HCT116 (cell line): ENCODE measurements at regions not wholly inside any gene's neighbourhood (a gene's known extent, or its start where the extent isn't known, plus 50 kb on each side); places are given as distances from the start of the nearest gene placed in this dataset.

ENCODE experiments used
- ATAC-seq: fragments of 200-7000 bp; cut with Tn5 transposase; 2 replicates; pipeline ENCODE4 v1.9.1; 2020; ENCODE audit warnings: mild to moderate bottlenecking, moderate library complexity
- BruUV-seq: library from RNA; stranded (reverse); fragments of 400-500 nt; replicated peaks from 2 replicates; lab custom pipeline; 2021; lab: Mats Ljungman, UMichigan
- CTCF ChIA-PET: fragments of 300-600 bp; sonication (Branson Sonifier 250); formaldehyde crosslinking; loops from one replicate; lab custom pipeline; 2021; ENCODE audit warnings: antibody characterized with exemption; lab: Charles Lee
- POLR2A ChIA-PET: fragments of 300-600, 350-600 bp; sonication (Branson Sonifier 250); formaldehyde crosslinking; loops from one replicate; lab custom pipeline; 2021; ENCODE audit warnings: antibody characterized with exemption; lab: Charles Lee
- RAD21 ChIA-PET, 2 experiments: fragments of 300-600 bp; sonication (Branson Sonifier 250); formaldehyde crosslinking; loops; one replicate each; lab custom pipeline; 2023; ENCODE audit warnings: low total read pairs in 2 of 2; ENCODE audit not compliant: uncharacterized antibody in 2 of 2, unreplicated experiment in 2 of 2, low non-redundant PET in 1 of 2; lab: Charles Lee
- DNase-seq: peaks from one replicate; pipeline ENCODE4 v3.0.0-alpha.2; 2010; ENCODE audit warnings: low read depth, low spot score
- H2AFZ ChIP-seq: fragments of 200-600 bp; shearing (Covaris generic), sonication (generic); 2 replicates; pipeline ENCODE4 v1.6.1; 2017; ENCODE audit warnings: low read depth, mixed run types, mixed read lengths, antibody characterized with exemption, low read length; ENCODE audit not compliant: poor library complexity, severe bottlenecking
- H3K27ac ChIP-seq: 2 replicates; pipeline ENCODE4 v1.5.1; 2012; ENCODE audit warnings: low read depth, low read length
- H3K27me3 ChIP-seq: fragments of 200-600 bp; sonication (generic); 2 replicates; pipeline ENCODE4 v1.6.1; 2016; ENCODE audit warnings: mixed run types, low read length, mixed read lengths; ENCODE audit not compliant: insufficient read depth
- H3K36me3 ChIP-seq, 2 experiments: fragments of 200-500 bp in 1 of 2; fragments of 200-600 bp in 1 of 2; sonication (Bioruptor generic) in 1 of 2; sonication (generic) in 1 of 2; 2 replicates each; pipeline versions ENCODE4 v1.5.1 to v1.6.1; 2014 to 2016; ENCODE audit warnings: low read length in 2 of 2, inconsistent platforms in 1 of 2, mixed read lengths in 1 of 2, mixed run types in 1 of 2; ENCODE audit not compliant: insufficient read depth in 2 of 2, control insufficient read depth in 1 of 2
- H3K4me1 ChIP-seq, 2 experiments: fragments of 200-600 bp in 1 of 2; sonication (generic) in 1 of 2; 2 replicates each; pipeline versions ENCODE4 v1.5.1 to v1.6.1; 2012 to 2017; ENCODE audit warnings: low read length in 2 of 2, inconsistent platforms in 1 of 2, mild to moderate bottlenecking in 1 of 2, mixed read lengths in 1 of 2, mixed run types in 1 of 2, moderate library complexity in 1 of 2; ENCODE audit not compliant: insufficient read depth in 2 of 2, control insufficient read depth in 1 of 2
- H3K4me2 ChIP-seq: fragments of 200-600 bp; sonication (generic); 2 replicates; pipeline ENCODE4 v1.6.1; 2017; ENCODE audit warnings: mixed run types, low read length, mixed read lengths
- H3K4me3 ChIP-seq, 2 experiments: fragments of 200-600 bp in 1 of 2; sonication (generic) in 1 of 2; replicated peaks in 1 of 2; 2 replicates each; pipeline ENCODE4 v1.5.1; 2011 to 2016; ENCODE audit warnings: low read length in 2 of 2, control low read depth in 1 of 2, low read depth in 1 of 2, mild to moderate bottlenecking in 1 of 2, mixed read lengths in 1 of 2, mixed run types in 1 of 2
- H3K79me2 ChIP-seq: fragments of 200-600 bp; sonication (generic); 2 replicates; pipeline ENCODE4 v1.6.1; 2017; ENCODE audit warnings: mild to moderate bottlenecking, mixed run types, low read length, moderate library complexity, mixed read lengths; ENCODE audit not compliant: insufficient read depth
- H3K9ac ChIP-seq: fragments of 200-600 bp; sonication (generic); 2 replicates; pipeline ENCODE4 v1.6.1; 2016; ENCODE audit warnings: low read length, mixed read lengths
- H3K9me2 ChIP-seq: fragments of 200-600 bp; sonication (generic), shearing (Covaris generic); 2 replicates; pipeline ENCODE4 v1.6.1; 2017; ENCODE audit warnings: mixed run types, mild to moderate bottlenecking, moderate library complexity; ENCODE audit not compliant: insufficient read depth
- H3K9me3 ChIP-seq, 2 experiments: fragments of 200-500 bp in 1 of 2; fragments of 200-600 bp in 1 of 2; sonication (Bioruptor generic) in 1 of 2; sonication (generic) in 1 of 2; 2 replicates each; pipeline ENCODE4 v1.6.1; 2014 to 2017; ENCODE audit warnings: low read length in 2 of 2, mixed read lengths in 2 of 2, inconsistent platforms in 1 of 2, low read depth in 1 of 2, mild to moderate bottlenecking in 1 of 2, mixed run types in 1 of 2, moderate library complexity in 1 of 2; ENCODE audit not compliant: control insufficient read depth in 1 of 2, insufficient read depth in 1 of 2
- H4K20me1 ChIP-seq: fragments of 200-600 bp; sonication (generic), shearing (Covaris generic); 2 replicates; pipeline ENCODE4 v1.6.1; 2017; ENCODE audit warnings: mixed run types, mild to moderate bottlenecking, moderate library complexity; ENCODE audit not compliant: insufficient read depth
- CEBPB ChIP-seq: IDR thresholded peaks from 2 replicates; pipeline ENCODE4 v1.6.1; 2012; ENCODE audit warnings: low read depth
- ELF1 ChIP-seq: IDR thresholded peaks from 2 replicates; pipeline ENCODE4 v1.6.1; 2012; ENCODE audit warnings: low read depth, borderline replicate concordance
- EZH2 ChIP-seq: fragments of 200-600 bp; sonication (generic); IDR thresholded peaks from 2 replicates; pipeline ENCODE4 v1.6.1; 2017; ENCODE audit warnings: antibody characterized with exemption, mixed run types
- EZH2phosphoT487 ChIP-seq: fragments of 200-600 bp; IDR thresholded peaks from 2 replicates; pipeline ENCODE4 v1.6.1; 2018; ENCODE audit warnings: antibody characterized with exemption, borderline replicate concordance
- FOSL1 ChIP-seq: IDR thresholded peaks from 2 replicates; pipeline ENCODE4 v1.6.1; 2012; ENCODE audit warnings: low read depth
- JUND ChIP-seq: IDR thresholded peaks from 2 replicates; pipeline ENCODE4 v1.6.1; 2012
- POLR2A ChIP-seq: IDR thresholded peaks from 2 replicates; pipeline ENCODE4 v1.7.0; 2011; ENCODE audit warnings: borderline replicate concordance; ENCODE audit not compliant: insufficient read depth, insufficient read length; ENCODE audit errors: extremely low read depth
- RAD21 ChIP-seq: IDR thresholded peaks from 2 replicates; pipeline ENCODE4 v1.6.1; 2012; ENCODE audit warnings: low read depth, mild to moderate bottlenecking
- SIN3A ChIP-seq: IDR thresholded peaks from 2 replicates; pipeline ENCODE4 v1.6.1; 2012; ENCODE audit warnings: low read depth
- SP1 ChIP-seq: IDR thresholded peaks from 2 replicates; pipeline ENCODE4 v1.6.1; 2012; ENCODE audit warnings: low read depth
- SRF ChIP-seq: IDR thresholded peaks from 2 replicates; pipeline ENCODE4 v1.6.1; 2012; ENCODE audit warnings: low read depth
- TCF7L2 ChIP-seq: IDR thresholded peaks from 2 replicates; pipeline ENCODE4 v1.7.0; 2011; ENCODE audit warnings: borderline replicate concordance, inconsistent platforms; ENCODE audit not compliant: insufficient read depth, insufficient read length; ENCODE audit errors: extremely low read depth
- YY1 ChIP-seq: IDR thresholded peaks from 2 replicates; pipeline ENCODE4 v1.6.1; 2011; ENCODE audit warnings: low read length, low read depth, moderate library complexity, mild to moderate bottlenecking; ENCODE audit not compliant: insufficient replicate concordance; ENCODE audit errors: extremely low read depth
- ZFX ChIP-seq: fragments of 450-650 bp; IDR thresholded peaks from 2 replicates; pipeline ENCODE4 v1.6.1; 2017
- ZNF274 ChIP-seq: fragments of 200-500 bp; sonication (Bioruptor generic); IDR thresholded peaks from 2 replicates; pipeline ENCODE4 v1.6.1; 2014; ENCODE audit warnings: mild to moderate bottlenecking, low read depth, low read length, inconsistent platforms
- intact Hi-C: fragments of 100-400 bp; cut with micrococcal nuclease; formaldehyde crosslinking; loops from 2 replicates; pipeline ENCODE4 v1.10.0; 2022
- TF ChIP-seq, protein P1 (sequence below): IDR thresholded peaks from 2 replicates; pipeline ENCODE4 v1.6.1; 2011; ENCODE audit warnings: mild to moderate bottlenecking, low read length, moderate library complexity; ENCODE audit not compliant: insufficient replicate concordance; ENCODE audit errors: extremely low read depth
- TF ChIP-seq, protein P2 (sequence below): IDR thresholded peaks from 2 replicates; pipeline ENCODE4 v1.6.1; 2012
- TF ChIP-seq, protein P3 (sequence below), 3 experiments: fragments of 200-600 bp in 1 of 3; sonication (generic) in 1 of 3; IDR thresholded peaks in 2 of 3; conservative IDR thresholded peaks in 1 of 3; 2 replicates each; pipeline ENCODE4 v1.5.1; 2012 to 2017; ENCODE audit warnings: low read depth in 2 of 3, low read length in 2 of 3, antibody characterized with exemption in 1 of 3, borderline replicate concordance in 1 of 3, control low read depth in 1 of 3, mild to moderate bottlenecking in 1 of 3, mixed read lengths in 1 of 3, mixed run types in 1 of 3, moderate library complexity in 1 of 3; ENCODE audit not compliant: insufficient read depth in 1 of 3
- TF ChIP-seq, protein P4 (sequence below): IDR thresholded peaks from 2 replicates; pipeline ENCODE4 v1.6.1; 2012; ENCODE audit warnings: low read depth

DNA sequence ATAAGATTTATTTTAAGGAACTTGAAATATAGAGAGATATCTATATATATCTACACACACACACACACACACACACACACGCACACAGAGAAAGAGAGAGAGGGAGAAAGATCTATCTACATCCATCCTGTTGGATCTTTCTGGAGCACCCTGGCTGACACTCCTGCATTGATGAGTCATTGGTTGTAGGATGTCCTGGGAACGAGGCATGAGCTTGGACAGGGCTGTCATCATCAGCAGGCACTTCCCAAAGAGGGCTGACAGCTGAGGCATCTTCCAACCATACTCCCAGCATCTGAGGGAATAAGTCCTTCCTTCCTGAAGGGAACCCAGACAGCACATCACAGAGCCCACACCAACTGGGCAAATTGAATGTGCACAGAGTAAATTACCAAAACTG lies 99.1 kb upstream of the ERG start:
- Histone ChIP-seq H2AFZ (no peak overlapping the region), H3K4me1 (no peaks in the 10 kb centered on the region), H3K27ac (no peak overlapping the region), H3K9ac (no peak overlapping the region), H3K79me2 (no peaks in the 10 kb centered on the region), H3K27me3 (peaks cover 78% of the 10 kb centered on the region), H3K9me2 (no peaks in the 10 kb centered on the region), H3K36me3 (no peaks in the 10 kb centered on the region), H3K4me3 (no peak overlapping the region), H3K9me3 (no peaks in the 10 kb centered on the region), H3K4me2 (no peak overlapping the region), H4K20me1 (no peaks in the 10 kb centered on the region)
- TF ChIP-seq CEBPB: no peak
- TF ChIP-seq SRF: no peak
- no peak for TF ChIP-seq FOSL1
- TF ChIP-seq, protein P1, sequence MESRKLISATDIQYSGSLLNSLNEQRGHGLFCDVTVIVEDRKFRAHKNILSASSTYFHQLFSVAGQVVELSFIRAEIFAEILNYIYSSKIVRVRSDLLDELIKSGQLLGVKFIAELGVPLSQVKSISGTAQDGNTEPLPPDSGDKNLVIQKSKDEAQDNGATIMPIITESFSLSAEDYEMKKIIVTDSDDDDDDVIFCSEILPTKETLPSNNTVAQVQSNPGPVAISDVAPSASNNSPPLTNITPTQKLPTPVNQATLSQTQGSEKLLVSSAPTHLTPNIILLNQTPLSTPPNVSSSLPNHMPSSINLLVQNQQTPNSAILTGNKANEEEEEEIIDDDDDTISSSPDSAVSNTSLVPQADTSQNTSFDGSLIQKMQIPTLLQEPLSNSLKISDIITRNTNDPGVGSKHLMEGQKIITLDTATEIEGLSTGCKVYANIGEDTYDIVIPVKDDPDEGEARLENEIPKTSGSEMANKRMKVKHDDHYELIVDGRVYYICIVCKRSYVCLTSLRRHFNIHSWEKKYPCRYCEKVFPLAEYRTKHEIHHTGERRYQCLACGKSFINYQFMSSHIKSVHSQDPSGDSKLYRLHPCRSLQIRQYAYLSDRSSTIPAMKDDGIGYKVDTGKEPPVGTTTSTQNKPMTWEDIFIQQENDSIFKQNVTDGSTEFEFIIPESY: no peak
- TF ChIP-seq ZFX: no peak
- no peak for TF ChIP-seq POLR2A
- no peak for TF ChIP-seq EZH2phosphoT487
- no peak for TF ChIP-seq SIN3A
- no peak for TF ChIP-seq JUND
- TF ChIP-seq RAD21: no peak
- TF ChIP-seq YY1: no peak
- TF ChIP-seq, protein P2, sequence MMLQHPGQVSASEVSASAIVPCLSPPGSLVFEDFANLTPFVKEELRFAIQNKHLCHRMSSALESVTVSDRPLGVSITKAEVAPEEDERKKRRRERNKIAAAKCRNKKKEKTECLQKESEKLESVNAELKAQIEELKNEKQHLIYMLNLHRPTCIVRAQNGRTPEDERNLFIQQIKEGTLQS: no peak
- no peak for TF ChIP-seq ZNF274
- TF ChIP-seq SP1: no peak
- TF ChIP-seq, protein P3, sequence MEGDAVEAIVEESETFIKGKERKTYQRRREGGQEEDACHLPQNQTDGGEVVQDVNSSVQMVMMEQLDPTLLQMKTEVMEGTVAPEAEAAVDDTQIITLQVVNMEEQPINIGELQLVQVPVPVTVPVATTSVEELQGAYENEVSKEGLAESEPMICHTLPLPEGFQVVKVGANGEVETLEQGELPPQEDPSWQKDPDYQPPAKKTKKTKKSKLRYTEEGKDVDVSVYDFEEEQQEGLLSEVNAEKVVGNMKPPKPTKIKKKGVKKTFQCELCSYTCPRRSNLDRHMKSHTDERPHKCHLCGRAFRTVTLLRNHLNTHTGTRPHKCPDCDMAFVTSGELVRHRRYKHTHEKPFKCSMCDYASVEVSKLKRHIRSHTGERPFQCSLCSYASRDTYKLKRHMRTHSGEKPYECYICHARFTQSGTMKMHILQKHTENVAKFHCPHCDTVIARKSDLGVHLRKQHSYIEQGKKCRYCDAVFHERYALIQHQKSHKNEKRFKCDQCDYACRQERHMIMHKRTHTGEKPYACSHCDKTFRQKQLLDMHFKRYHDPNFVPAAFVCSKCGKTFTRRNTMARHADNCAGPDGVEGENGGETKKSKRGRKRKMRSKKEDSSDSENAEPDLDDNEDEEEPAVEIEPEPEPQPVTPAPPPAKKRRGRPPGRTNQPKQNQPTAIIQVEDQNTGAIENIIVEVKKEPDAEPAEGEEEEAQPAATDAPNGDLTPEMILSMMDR (IDR thresholded peaks at IDR 0.05 in 2 of 3, conservative IDR thresholded peaks at IDR 0.05 in 1 of 3; ENCODE audit: borderline replicate concordance in 1 of 3, insufficient read depth in 1 of 3, low read depth in 2 of 3, low read length in 2 of 3): no peak
- TF ChIP-seq ELF1: no peak
- TF ChIP-seq, protein P4, sequence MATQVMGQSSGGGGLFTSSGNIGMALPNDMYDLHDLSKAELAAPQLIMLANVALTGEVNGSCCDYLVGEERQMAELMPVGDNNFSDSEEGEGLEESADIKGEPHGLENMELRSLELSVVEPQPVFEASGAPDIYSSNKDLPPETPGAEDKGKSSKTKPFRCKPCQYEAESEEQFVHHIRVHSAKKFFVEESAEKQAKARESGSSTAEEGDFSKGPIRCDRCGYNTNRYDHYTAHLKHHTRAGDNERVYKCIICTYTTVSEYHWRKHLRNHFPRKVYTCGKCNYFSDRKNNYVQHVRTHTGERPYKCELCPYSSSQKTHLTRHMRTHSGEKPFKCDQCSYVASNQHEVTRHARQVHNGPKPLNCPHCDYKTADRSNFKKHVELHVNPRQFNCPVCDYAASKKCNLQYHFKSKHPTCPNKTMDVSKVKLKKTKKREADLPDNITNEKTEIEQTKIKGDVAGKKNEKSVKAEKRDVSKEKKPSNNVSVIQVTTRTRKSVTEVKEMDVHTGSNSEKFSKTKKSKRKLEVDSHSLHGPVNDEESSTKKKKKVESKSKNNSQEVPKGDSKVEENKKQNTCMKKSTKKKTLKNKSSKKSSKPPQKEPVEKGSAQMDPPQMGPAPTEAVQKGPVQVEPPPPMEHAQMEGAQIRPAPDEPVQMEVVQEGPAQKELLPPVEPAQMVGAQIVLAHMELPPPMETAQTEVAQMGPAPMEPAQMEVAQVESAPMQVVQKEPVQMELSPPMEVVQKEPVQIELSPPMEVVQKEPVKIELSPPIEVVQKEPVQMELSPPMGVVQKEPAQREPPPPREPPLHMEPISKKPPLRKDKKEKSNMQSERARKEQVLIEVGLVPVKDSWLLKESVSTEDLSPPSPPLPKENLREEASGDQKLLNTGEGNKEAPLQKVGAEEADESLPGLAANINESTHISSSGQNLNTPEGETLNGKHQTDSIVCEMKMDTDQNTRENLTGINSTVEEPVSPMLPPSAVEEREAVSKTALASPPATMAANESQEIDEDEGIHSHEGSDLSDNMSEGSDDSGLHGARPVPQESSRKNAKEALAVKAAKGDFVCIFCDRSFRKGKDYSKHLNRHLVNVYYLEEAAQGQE: no peak
- TF ChIP-seq EZH2: no peak
- TF ChIP-seq TCF7L2: no peak
- ChIA-PET CTCF (no interaction called here), POLR2A (no interaction called here), RAD21 (no interaction called here)
- no peak for ATAC-seq
- intact Hi-C loops: no loop called here
- no peak for DNase-seq
- no TSS peak for BruUV-seq
